ENCODE measurements at regions not wholly inside any gene's neighbourhood (a gene's known extent, or its start where the extent isn't known, plus 50 kb on each side); places are given as distances from the start of the nearest gene placed in this dataset.

DNA sequence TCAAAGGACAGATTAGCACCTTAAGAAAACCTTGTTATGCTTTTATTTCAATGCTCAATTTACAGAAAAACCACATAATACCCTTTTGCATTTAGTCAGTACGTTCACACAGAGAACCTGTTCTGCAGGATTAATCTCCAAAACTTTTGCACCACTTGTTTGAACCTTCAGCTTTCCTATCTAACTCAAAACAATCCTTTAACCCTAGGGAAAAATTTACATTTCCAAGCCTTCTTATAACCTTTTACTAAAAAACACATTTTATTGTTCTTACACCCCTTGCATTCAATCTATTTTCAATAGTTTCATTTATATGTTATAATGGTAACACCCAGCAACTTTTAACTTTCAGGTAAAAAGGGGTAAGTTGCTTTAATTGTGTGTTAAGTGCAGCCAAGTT, 952.5 kb upstream of the CNTN5 start:
- TF ChIP-seq EZH2 (IDR thresholded peaks at IDR 0.05; ENCODE audit: low read depth) = no peak
- TF ChIP-seq, protein P1, sequence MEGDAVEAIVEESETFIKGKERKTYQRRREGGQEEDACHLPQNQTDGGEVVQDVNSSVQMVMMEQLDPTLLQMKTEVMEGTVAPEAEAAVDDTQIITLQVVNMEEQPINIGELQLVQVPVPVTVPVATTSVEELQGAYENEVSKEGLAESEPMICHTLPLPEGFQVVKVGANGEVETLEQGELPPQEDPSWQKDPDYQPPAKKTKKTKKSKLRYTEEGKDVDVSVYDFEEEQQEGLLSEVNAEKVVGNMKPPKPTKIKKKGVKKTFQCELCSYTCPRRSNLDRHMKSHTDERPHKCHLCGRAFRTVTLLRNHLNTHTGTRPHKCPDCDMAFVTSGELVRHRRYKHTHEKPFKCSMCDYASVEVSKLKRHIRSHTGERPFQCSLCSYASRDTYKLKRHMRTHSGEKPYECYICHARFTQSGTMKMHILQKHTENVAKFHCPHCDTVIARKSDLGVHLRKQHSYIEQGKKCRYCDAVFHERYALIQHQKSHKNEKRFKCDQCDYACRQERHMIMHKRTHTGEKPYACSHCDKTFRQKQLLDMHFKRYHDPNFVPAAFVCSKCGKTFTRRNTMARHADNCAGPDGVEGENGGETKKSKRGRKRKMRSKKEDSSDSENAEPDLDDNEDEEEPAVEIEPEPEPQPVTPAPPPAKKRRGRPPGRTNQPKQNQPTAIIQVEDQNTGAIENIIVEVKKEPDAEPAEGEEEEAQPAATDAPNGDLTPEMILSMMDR (conservative IDR thresholded peaks at IDR 0.05) = no peak

All from PC-9 (cell line).